ENCODE measurements at regions not wholly inside any gene's neighbourhood (a gene's known extent, or its start where the extent isn't known, plus 50 kb on each side); places are given as distances from the start of the nearest gene placed in this dataset.

DNA sequence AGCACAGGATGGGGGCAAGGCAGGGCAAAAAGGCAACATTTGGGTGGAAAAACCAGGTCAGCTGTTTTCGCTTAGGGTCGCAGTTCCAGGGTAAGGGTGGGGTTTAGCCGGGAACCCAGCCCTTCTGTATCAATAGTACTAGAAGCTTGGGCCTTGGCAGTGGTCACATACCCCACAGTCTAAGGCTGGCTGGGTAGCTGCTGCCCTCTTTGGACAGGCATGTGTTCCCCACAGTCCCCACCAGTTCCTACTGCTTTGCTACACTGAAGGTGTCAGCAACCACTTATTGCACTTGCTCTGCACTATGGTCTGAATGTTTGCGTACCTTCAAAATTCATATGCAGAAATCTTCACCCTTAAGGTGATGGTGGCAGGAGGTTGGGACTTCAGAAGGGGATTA is 349.8 kb downstream of the LTN1 start:
- DNase-seq (no peak), ATAC-seq (ENCODE audit: low FRiP score) (no peak)
- 94 to 98% methylated on average over 4 of the region's 4 CpGs for WGBS, 2 donors
- Histone ChIP-seq H3K27ac (ENCODE audit: low read depth in 1 of 2, low read length in 2 of 2) (no peak overlapping the region), H3K4me3 (ENCODE audit: low read length in 2 of 2) (no peak overlapping the region), H3K9me3 (ENCODE audit: control insufficient read depth, low read length) (no peaks in the 10 kb centered on the region), H3K36me3 (ENCODE audit: control insufficient read depth in 1 of 2, insufficient read depth in 2 of 2, low read length in 1 of 2) (no peaks in the 10 kb centered on the region), H3K27me3 (ENCODE audit: control insufficient read depth in 1 of 2, insufficient read depth in 2 of 2, low read length in 1 of 2) (no peaks in the 10 kb centered on the region), H3K4me1 (ENCODE audit: control insufficient read depth in 1 of 2, insufficient read depth in 2 of 2, low read length in 2 of 2) (peaks cover 0 to 4% of the 10 kb centered on the region in 2 donors)
- intact Hi-C loops (cut with DNase I): no loop called here

GRCh38 chr21:28641731-28642130 is 350.9 kb downstream of the LTN1 start:
- 80 to 83% methylated on average over 1 of the region's 1 CpG for WGBS, 2 donors
- Histone ChIP-seq H3K4me3 (ENCODE audit: low read length in 2 of 2) (no peak overlapping the region), H3K4me1 (ENCODE audit: control insufficient read depth in 1 of 2, insufficient read depth in 2 of 2, low read length in 2 of 2) (peaks cover 0 to 4% of the 10 kb centered on the region in 2 donors), H3K9me3 (ENCODE audit: control insufficient read depth, low read length) (no peaks in the 10 kb centered on the region), H3K36me3 (ENCODE audit: control insufficient read depth in 1 of 2, insufficient read depth in 2 of 2, low read length in 1 of 2) (no peaks in the 10 kb centered on the region), H3K27me3 (ENCODE audit: control insufficient read depth in 1 of 2, insufficient read depth in 2 of 2, low read length in 1 of 2) (no peaks in the 10 kb centered on the region), H3K27ac (ENCODE audit: low read depth in 1 of 2, low read length in 2 of 2) (no peak overlapping the region)
- intact Hi-C loops (cut with DNase I): no loop called here
- DNase-seq (no peak), ATAC-seq (ENCODE audit: low FRiP score) (no peak)

- ATAC-seq (ENCODE audit: low FRiP score) (no peak), DNase-seq (no peak)
- Histone ChIP-seq H3K4me1 (ENCODE audit: control insufficient read depth in 1 of 2, insufficient read depth in 2 of 2, low read length in 2 of 2) (peaks cover 3 to 6% of the 10 kb centered on the region in 2 donors), H3K27me3 (ENCODE audit: control insufficient read depth in 1 of 2, insufficient read depth in 2 of 2, low read length in 1 of 2) (no peaks in the 10 kb centered on the region), H3K27ac (ENCODE audit: low read depth in 1 of 2, low read length in 2 of 2) (no peak overlapping the region), H3K36me3 (ENCODE audit: control insufficient read depth in 1 of 2, insufficient read depth in 2 of 2, low read length in 1 of 2) (no peaks in the 10 kb centered on the region), H3K4me3 (ENCODE audit: low read length in 2 of 2) (no peak overlapping the region), H3K9me3 (ENCODE audit: control insufficient read depth, low read length) (no peaks in the 10 kb centered on the region)
- intact Hi-C loops (cut with DNase I): no loop called here
- 77% methylated on average over 5 of the region's 5 CpGs for WGBS, 2 donors
Measured at GRCh38 chr21:28640326-28640725, 352.4 kb downstream of the LTN1 start.

DNA sequence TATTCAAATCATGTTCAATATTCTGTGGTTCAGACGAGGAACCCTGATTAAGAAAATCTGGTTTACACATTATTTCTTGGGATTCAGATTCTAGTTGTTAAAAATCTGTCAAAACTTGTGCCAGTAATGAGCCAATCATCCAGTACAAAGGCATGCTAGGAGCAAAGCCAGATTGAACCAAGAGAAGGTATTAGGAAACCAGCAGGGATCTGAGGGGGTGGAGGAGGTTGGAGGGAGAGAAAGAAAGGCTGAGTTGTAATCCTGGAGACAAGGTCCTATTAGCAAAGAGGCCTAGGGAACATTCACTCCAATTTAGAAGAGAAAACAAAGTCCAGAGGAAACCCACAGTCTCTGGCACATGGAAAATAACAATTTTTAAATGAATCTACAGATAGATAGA is 352.9 kb downstream of the LTN1 start:
- 18 to 32% methylated on average over 1 of the region's 1 CpG for whole genome bisulfite sequencing, 2 donors
- no peak for DNase-seq
- ATAC-seq (ENCODE audit: low FRiP score): no peak
- H3K4me1 ChIP-seq (ENCODE audit: control insufficient read depth in 1 of 2, insufficient read depth in 2 of 2, low read length in 2 of 2): peaks cover 3 to 6% of the 10 kb centered on the region in 2 donors
- intact Hi-C loops (cut with DNase I): loop anchor here (5.0 to 10.0 kb wide), 5 partner anchors 103 to 1795 kb away; partner anchors contain the start of gene ADAMTS1 (in 1 of the 2)
- H3K27ac ChIP-seq (ENCODE audit: low read depth in 1 of 2, low read length in 2 of 2): no peak overlapping the region
- no peaks in the 10 kb centered on the region for H3K36me3 ChIP-seq (ENCODE audit: control insufficient read depth in 1 of 2, insufficient read depth in 2 of 2, low read length in 1 of 2)
- H3K4me3 ChIP-seq (ENCODE audit: low read length in 2 of 2): no peak overlapping the region
- no peaks in the 10 kb centered on the region for H3K9me3 ChIP-seq (ENCODE audit: control insufficient read depth, low read length)
- H3K27me3 ChIP-seq (ENCODE audit: control insufficient read depth in 1 of 2, insufficient read depth in 2 of 2, low read length in 1 of 2): no peaks in the 10 kb centered on the region

DNA sequence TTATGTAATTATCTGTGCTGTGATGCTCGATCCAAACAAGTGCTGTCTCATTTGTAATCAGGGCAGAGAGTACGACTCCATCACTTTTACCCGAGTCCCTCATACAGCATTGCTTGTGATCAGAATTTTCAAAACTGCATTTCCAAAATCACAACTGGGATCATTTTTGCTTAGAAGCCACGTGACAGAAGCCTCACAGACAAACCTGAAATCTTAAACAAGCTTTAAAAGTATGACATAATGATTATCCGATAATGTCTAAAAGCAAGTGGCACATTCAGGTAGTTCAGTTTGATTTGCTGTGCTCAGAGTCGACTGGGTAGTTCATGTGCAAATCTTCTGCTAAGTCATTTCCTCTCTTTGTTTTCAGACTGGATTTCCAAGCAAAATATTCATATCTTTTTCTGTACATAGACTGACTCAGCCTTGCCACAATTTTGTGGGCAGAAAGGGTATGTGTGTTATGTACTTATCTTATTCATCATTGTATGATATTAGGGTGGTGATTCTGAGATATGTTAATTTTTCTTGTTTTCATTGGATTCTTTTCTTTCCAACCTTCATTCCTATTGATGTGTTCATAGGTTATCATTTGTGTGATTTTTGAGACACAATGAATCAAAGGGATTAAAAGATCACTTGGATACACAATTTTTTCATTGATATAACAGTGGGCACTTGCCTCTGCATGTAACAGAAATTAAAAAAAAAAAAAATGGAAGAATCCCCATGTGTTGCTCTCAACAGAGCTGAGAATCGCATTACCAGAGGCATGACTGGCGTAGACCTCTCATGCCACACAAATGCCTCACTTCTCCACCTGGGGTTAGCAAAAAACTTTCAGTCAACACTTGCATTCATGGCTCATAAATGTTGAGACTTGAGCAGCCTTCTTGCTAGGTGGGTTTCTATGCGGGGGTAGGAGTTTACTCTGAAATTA is 355.7 kb downstream of the LTN1 start:
- H3K27me3 ChIP-seq (ENCODE audit: control insufficient read depth in 1 of 2, insufficient read depth in 2 of 2, low read length in 1 of 2): no peaks in the 10 kb centered on the region
- intact Hi-C loops (cut with DNase I): loop anchor here (5.0 to 10.0 kb wide), 5 partner anchors 105 to 1792 kb away; partner anchors contain the start of gene ADAMTS1 (in 1 of the 2)
- H3K36me3 ChIP-seq (ENCODE audit: control insufficient read depth in 1 of 2, insufficient read depth in 2 of 2, low read length in 1 of 2): no peaks in the 10 kb centered on the region
- H3K4me1 ChIP-seq (ENCODE audit: control insufficient read depth in 1 of 2, insufficient read depth in 2 of 2, low read length in 2 of 2): peaks cover 10 to 13% of the 10 kb centered on the region in 2 donors
- DNase-seq (no peak), ATAC-seq (ENCODE audit: low FRiP score) (no peak)
- H3K9me3 ChIP-seq (ENCODE audit: control insufficient read depth, low read length): no peaks in the 10 kb centered on the region
- peak overlapping the region; percentile 91 to 100 for H3K27ac ChIP-seq (ENCODE audit: low read depth in 1 of 2, low read length in 2 of 2)
- WGBS, 2 donors: 24 to 27% methylated on average over 9 of the region's 9 CpGs
- H3K4me3 ChIP-seq (ENCODE audit: low read length in 2 of 2): peak overlapping the region in 1 of 2 donors; percentile 48

DNA sequence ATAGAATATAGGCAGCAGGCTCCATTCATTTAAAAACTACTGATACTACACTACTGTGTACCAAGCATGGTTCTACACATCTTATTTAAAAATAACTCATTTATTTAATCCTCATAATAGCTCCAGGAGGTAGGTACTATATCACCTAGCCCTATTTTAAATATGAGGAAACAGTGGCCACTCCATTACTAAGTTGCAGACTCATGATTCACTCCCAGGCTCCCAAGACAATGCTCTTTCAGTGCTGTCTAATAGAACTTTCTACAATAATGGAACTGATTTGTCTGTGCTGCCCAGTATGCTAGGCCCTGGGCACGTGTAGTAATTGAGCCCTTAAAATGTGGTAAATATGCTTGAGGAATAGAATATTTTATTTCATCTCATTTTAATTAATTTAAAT is 357.1 kb downstream of the LTN1 start:
- H3K27me3 ChIP-seq (ENCODE audit: control insufficient read depth in 1 of 2, insufficient read depth in 2 of 2, low read length in 1 of 2): no peaks in the 10 kb centered on the region
- H3K36me3 ChIP-seq (ENCODE audit: control insufficient read depth in 1 of 2, insufficient read depth in 2 of 2, low read length in 1 of 2): no peaks in the 10 kb centered on the region
- H3K4me1 ChIP-seq (ENCODE audit: control insufficient read depth in 1 of 2, insufficient read depth in 2 of 2, low read length in 2 of 2): peaks cover 8 to 13% of the 10 kb centered on the region in 2 donors
- no peaks in the 10 kb centered on the region for H3K9me3 ChIP-seq (ENCODE audit: control insufficient read depth, low read length)
- H3K27ac ChIP-seq (ENCODE audit: low read depth in 1 of 2, low read length in 2 of 2): peak overlapping the region; percentile 71 to 100
- DNase-seq: no peak
- intact Hi-C loops (cut with DNase I): loop anchor here (5.0 to 10.0 kb wide), 5 partner anchors 107 to 1791 kb away; partner anchors contain the start of gene ADAMTS1 (in 1 of the 2)
- H3K4me3 ChIP-seq (ENCODE audit: low read length in 2 of 2): no peak overlapping the region
- WGBS, 2 donors: 88 to 98% methylated on average over 1 of the region's 1 CpG
- no peak for ATAC-seq (ENCODE audit: low FRiP score)

DNA sequence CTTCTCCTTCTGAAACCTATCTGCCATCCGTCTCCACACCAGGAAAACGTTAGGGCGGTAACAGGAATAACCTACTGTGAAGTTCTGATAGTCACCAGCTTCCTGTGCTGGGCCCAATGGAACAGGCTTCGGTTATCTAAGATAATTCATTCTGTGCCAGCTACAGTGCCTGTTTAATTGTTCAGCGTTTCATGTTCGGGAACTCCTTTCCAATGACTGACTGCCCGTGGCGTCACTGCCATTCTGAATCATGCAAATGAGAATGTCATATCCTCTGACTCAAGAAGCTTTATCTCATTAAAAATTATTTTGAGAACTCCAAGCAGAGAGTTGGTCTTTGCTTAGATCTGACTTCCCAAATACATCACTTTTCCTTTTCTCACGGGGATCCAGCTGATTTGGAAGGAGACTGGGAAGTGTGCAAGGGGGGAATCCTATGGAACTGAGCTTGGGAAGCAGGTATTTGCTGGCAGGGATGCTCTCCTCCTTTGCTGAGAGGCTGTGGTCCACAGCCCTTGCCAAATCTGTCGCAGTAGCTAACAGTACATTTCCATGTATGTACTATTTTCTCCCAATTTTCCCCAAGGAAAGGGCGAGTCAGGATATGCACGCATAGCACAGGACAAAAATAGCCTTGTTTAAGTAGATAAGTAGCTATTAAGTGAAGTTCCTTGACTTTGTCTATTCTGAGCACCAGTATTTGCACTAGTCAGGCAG is 358.7 kb downstream of the LTN1 start:
- no peaks in the 10 kb centered on the region for H3K9me3 ChIP-seq (ENCODE audit: control insufficient read depth, low read length)
- DNase-seq (peak; percentile 82 to 84), ATAC-seq (ENCODE audit: low FRiP score) (peak; percentile 79)
- no peaks in the 10 kb centered on the region for H3K36me3 ChIP-seq (ENCODE audit: control insufficient read depth in 1 of 2, insufficient read depth in 2 of 2, low read length in 1 of 2)
- H3K27me3 ChIP-seq (ENCODE audit: control insufficient read depth in 1 of 2, insufficient read depth in 2 of 2, low read length in 1 of 2): no peaks in the 10 kb centered on the region
- peaks cover 6 to 13% of the 10 kb centered on the region in 2 donors for H3K4me1 ChIP-seq (ENCODE audit: control insufficient read depth in 1 of 2, insufficient read depth in 2 of 2, low read length in 2 of 2)
- intact Hi-C loops (cut with DNase I): loop anchor here in 1 of 2 donors (10.0 kb wide), 2 partner anchors 149 to 1789 kb away; partner anchors contain the start of gene ADAMTS1
- H3K4me3 ChIP-seq (ENCODE audit: low read length in 2 of 2): no peak overlapping the region
- H3K27ac ChIP-seq (ENCODE audit: low read depth in 1 of 2, low read length in 2 of 2): peak overlapping the region; percentile 100
- WGBS, 2 donors: 15 to 17% methylated on average over 12 of the region's 12 CpGs

DNA sequence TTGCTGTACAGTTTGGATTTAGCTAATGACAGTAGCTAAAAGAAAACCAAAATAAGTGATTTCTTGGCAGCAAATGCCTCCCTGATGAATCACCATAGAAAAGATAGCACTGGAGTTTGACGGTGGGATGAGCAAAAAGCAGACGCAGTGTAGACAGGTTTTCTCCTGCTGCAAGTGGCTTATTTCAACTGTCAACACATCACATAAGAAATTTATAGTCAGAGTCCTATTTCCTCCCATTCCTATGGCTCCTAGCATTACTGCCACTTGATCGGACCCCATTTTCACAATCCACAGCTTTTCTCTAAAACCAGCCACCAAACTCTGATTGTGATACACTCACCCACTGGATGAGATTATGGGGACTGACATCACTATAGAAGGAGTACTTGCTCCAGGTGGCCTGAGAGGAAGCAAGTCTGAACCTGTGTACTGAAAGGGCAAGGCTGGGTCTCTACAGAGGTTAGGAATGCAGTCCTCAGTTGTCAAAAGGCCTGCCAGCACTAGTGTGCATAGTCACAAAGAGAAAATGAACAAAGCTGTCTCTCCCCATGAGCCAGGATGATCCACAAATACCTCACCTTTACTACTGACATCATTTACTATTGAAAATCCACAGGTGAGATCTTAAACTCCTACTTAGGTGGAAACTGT is 359.8 kb downstream of the LTN1 start:
- peak overlapping the region; percentile 100 for H3K27ac ChIP-seq (ENCODE audit: low read depth in 1 of 2, low read length in 2 of 2)
- 19 to 30% methylated on average over 3 of the region's 3 CpGs for WGBS, 2 donors
- H3K4me1 ChIP-seq (ENCODE audit: control insufficient read depth in 1 of 2, insufficient read depth in 2 of 2, low read length in 2 of 2): peaks cover 6 to 13% of the 10 kb centered on the region in 2 donors
- ATAC-seq (ENCODE audit: low FRiP score): no peak
- no peaks in the 10 kb centered on the region for H3K36me3 ChIP-seq (ENCODE audit: control insufficient read depth in 1 of 2, insufficient read depth in 2 of 2, low read length in 1 of 2)
- H3K4me3 ChIP-seq (ENCODE audit: low read length in 2 of 2): no peak overlapping the region
- H3K27me3 ChIP-seq (ENCODE audit: control insufficient read depth in 1 of 2, insufficient read depth in 2 of 2, low read length in 1 of 2): no peaks in the 10 kb centered on the region
- DNase-seq: no peak
- no peaks in the 10 kb centered on the region for H3K9me3 ChIP-seq (ENCODE audit: control insufficient read depth, low read length)
- intact Hi-C loops (cut with DNase I): loop anchor here in 1 of 2 donors (10.0 kb wide), 2 partner anchors 148 to 1788 kb away; partner anchors contain the start of gene ADAMTS1
